ENCODE measurements at regions not wholly inside any gene's neighbourhood (a gene's known extent, or its start where the extent isn't known, plus 50 kb on each side); places are given as distances from the start of the nearest gene placed in this dataset.
A peak's percentile ranks its signal among the peaks of the same experiment; 100 is the strongest.

DNA sequence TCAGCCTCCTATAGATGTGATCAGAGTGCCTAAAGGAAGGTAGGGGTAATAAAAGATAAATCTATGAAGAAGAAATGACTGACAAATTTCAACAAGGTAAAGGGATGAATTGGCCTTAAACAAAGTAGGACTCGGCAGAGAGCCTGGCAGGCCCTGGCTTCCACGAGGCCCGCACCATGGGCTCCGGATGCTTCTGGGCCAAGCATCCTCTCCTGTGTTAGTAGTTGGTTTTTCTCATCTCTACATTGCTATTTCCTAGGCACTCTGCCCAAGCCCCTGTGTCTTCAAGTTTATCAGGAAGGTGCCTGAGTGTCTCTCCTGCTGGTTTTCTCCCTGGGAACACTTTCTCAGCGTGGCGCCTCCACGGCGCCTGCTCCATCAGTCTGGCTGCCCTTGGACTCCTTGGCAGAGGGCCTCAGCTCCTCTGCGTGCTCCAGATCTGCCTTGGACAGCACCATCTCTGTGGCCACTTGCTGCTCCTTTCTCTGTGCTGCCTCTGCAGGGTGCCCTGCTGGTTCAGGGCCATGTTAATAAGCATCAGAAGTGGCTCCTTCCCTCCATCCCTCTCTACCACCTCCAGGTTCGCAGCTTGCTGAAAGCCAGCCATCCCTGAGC is 413.3 kb upstream of the DPP6 start:
- no peaks in the 10 kb centered on the region for H3K27me3 ChIP-seq
- no peak overlapping the region for H3K4me3 ChIP-seq (ENCODE audit: low read depth, low read length)
- H3K36me3 ChIP-seq: no peaks in the 10 kb centered on the region
- H3K9me3 ChIP-seq: no peaks in the 10 kb centered on the region
- no peak for DNase-seq
- H3K4me1 ChIP-seq: no peaks in the 10 kb centered on the region
- TF ChIP-seq, protein P1, sequence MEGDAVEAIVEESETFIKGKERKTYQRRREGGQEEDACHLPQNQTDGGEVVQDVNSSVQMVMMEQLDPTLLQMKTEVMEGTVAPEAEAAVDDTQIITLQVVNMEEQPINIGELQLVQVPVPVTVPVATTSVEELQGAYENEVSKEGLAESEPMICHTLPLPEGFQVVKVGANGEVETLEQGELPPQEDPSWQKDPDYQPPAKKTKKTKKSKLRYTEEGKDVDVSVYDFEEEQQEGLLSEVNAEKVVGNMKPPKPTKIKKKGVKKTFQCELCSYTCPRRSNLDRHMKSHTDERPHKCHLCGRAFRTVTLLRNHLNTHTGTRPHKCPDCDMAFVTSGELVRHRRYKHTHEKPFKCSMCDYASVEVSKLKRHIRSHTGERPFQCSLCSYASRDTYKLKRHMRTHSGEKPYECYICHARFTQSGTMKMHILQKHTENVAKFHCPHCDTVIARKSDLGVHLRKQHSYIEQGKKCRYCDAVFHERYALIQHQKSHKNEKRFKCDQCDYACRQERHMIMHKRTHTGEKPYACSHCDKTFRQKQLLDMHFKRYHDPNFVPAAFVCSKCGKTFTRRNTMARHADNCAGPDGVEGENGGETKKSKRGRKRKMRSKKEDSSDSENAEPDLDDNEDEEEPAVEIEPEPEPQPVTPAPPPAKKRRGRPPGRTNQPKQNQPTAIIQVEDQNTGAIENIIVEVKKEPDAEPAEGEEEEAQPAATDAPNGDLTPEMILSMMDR (IDR thresholded peaks at IDR 0.05; ENCODE audit: low read depth, low read length): no peak

DNA sequence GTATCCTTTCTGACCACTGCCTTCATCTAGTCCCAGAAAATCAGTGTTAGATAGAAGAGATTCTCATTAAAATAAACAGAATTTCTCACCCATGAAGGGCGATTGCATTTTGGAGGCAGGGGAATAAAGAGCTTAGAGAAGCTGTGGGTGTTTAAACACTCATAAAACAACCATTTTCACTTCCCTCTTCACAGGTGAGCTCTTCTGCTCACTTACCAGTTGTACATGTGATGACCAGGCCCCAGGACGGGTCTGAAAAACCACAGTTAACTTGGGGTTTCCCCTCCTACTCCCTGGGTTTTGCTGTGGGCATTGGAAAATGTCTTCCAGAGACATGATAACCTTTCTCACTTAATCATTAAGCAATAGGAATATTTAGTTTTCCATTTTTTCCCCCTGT is 411.6 kb upstream of the DPP6 start:
- H3K27me3 ChIP-seq: 0 out of 2 replicates have a peak, but pooled peaks cover 4% of the 10 kb centered on the region
- no peak overlapping the region for H3K4me3 ChIP-seq (ENCODE audit: low read depth, low read length)
- H3K9me3 ChIP-seq: no peaks in the 10 kb centered on the region
- no peaks in the 10 kb centered on the region for H3K4me1 ChIP-seq
- DNase-seq: no peak
- H3K36me3 ChIP-seq: no peaks in the 10 kb centered on the region
- TF ChIP-seq, protein P1 (IDR thresholded peaks at IDR 0.05; ENCODE audit: low read depth, low read length): no peak

DNA sequence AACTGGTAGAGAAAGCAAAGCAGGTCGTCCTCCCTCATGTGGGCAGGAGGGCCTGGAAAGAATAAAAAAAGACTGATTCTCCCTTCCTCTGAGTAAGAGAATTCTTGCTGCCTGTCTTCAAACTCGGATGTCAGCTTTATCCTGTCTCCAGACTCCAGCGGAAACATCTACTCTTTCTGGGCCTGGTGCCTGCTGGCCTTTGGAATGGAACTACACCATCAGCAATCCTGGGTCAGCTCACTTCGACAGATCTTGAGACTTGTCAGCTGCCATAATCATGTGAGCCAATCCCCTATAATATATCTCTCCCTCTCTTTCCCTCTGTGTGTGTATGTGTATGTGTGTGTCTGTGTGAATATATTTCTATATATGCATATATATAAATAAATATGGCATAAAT is 411.0 kb upstream of the DPP6 start:
- Histone ChIP-seq H3K36me3 (no peaks in the 10 kb centered on the region), H3K27me3 (0 out of 2 replicates have a peak, but pooled peaks cover 4% of the 10 kb centered on the region), H3K9me3 (no peaks in the 10 kb centered on the region), H3K4me1 (no peaks in the 10 kb centered on the region), H3K4me3 (ENCODE audit: low read depth, low read length) (no peak overlapping the region)
- TF ChIP-seq, protein P1 (IDR thresholded peaks at IDR 0.05; ENCODE audit: low read depth, low read length): no peak
- no peak for DNase-seq

DNA sequence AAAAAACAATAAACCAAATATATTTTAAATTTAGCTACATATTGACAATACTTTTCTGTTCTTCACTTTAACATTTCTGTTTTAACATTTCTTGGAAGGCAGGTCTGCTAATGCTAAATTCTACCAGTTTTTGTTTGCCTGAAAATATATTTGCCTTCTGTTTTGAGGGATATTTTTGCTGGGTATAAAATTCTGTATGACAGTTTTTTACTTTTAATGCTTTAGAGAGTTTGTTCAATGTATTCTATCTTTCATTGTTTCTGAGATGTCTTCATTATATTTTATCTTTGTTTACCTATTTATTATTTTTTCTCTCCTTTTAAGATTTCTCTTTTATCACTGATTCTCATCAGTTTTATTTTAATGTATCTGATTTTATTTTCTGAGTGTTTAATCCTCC is 409.2 kb upstream of the DPP6 start:
- Histone ChIP-seq H3K36me3 (no peaks in the 10 kb centered on the region), H3K27me3 (0 out of 2 replicates have a peak, but pooled peaks cover 4% of the 10 kb centered on the region), H3K4me1 (no peaks in the 10 kb centered on the region), H3K9me3 (no peaks in the 10 kb centered on the region), H3K4me3 (ENCODE audit: low read depth, low read length) (no peak overlapping the region)
- TF ChIP-seq, protein P1 (IDR thresholded peaks at IDR 0.05; ENCODE audit: low read depth, low read length): no peak
- no peak for DNase-seq

DNA sequence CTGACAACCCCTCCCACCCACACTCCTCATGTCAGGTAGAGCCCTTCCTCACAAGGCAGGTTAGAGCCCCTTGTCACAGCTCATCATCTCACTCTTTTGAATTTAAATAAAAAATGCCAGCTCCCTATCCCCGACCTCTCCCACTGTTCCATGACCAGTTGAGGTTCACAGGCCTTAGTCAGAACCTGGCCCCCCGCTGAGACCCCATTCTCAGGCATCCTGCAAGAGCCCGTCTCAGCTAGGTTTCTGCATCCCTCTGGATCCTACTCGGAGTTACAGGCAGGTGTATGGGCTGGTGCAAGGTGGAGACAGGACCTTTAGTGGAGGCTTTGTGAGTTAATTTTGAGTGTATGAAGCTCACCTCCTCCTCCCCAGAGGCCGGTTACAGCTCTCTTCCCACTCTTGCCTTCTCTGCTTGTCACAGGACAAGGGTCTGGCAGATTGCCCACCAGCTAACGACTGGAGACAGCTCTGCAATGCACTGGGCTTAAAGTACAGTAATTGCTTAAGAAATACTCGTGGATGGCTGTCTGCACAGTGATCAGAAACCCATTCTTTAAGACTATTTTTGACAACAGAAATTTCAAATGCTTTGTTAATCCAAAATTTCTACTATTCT is 394.9 kb upstream of the DPP6 start:
- DNase-seq: peak; percentile 40
- Histone ChIP-seq H3K36me3 (no peaks in the 10 kb centered on the region), H3K27me3 (peaks cover 4% of the 10 kb centered on the region; the same call in 1 of the 2 replicates), H3K9me3 (no peaks in the 10 kb centered on the region), H3K4me3 (ENCODE audit: low read depth, low read length) (no peak overlapping the region), H3K4me1 (no peaks in the 10 kb centered on the region)
- TF ChIP-seq, protein P1 (IDR thresholded peaks at IDR 0.05; ENCODE audit: low read depth, low read length): no peak

DNA sequence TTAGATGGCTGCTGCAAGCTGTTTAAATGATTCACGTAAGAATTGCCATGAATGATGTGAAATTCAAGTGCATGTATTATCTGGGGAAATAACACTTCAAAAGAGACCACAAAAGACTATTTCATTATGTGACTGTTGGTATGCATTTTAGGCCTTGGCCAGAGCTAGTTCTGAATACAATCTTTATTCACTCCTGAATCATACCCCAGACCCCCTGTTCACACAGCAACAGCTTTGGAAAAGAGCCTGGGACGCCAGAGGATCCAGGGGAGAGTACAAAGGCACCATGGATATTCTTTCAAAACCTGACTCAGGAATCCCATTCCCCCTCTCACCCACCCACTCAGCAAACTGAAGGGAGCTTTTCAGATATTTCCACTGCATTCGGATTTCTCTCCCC is 377.1 kb upstream of the DPP6 start:
- H3K9me3 ChIP-seq: no peaks in the 10 kb centered on the region
- TF ChIP-seq, protein P1 (IDR thresholded peaks at IDR 0.05; ENCODE audit: low read depth, low read length): no peak
- H3K4me1 ChIP-seq: no peaks in the 10 kb centered on the region
- H3K36me3 ChIP-seq: no peaks in the 10 kb centered on the region
- peaks cover 11% of the 10 kb centered on the region for H3K27me3 ChIP-seq
- H3K4me3 ChIP-seq (ENCODE audit: low read depth, low read length): no peak overlapping the region
- DNase-seq: no peak
